ENCODE measurements at regions not wholly inside any gene's neighbourhood (a gene's known extent, or its start where the extent isn't known, plus 50 kb on each side); places are given as distances from the start of the nearest gene placed in this dataset.

DNA sequence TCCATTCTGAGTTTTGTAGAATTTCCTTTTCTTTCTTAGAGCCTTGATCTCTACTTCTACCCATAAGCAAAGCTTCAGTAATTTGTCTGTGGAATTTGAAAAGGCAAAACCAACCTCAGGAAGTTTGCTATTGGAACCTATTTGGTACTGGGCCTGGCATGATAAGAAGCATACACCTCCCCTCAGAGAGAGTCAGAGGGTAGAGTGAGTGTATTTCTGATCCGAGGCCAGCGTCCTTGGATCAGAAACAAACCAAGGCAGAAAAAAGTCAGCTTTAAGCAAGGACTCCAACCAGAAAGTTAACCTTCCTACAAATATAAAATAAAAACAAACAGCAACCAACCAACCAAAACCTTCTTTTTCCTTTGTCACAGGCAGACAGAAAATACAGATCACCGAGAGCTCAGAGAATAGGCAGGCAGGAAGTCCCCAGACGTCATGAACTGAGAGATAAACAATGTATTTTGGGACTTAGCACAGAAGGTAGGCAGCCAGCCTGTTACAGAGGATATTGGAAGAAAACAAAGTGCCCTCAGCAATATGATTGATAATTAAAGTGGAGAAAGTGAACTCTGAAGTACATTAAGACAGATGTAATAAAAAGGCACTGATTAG is 141.5 kb downstream of the NEDD1 start:
- TF ChIP-seq CTCF (IDR thresholded peaks at IDR 0.05; ENCODE audit: low read depth, low read length, poor library complexity, severe bottlenecking) (no peak), EZH2phosphoT487 (IDR thresholded peaks at IDR 0.05; ENCODE audit: borderline replicate concordance, low read length) (no peak)

Data from DOHH2 (cell line).